Esophagus muscularis mucosa (tissue), 4 donors: ENCODE measurements at regions not wholly inside any gene's neighbourhood (a gene's known extent, or its start where the extent isn't known, plus 50 kb on each side); places are given as distances from the start of the nearest gene placed in this dataset.

Source experiments
- CTCF ChIP-seq, 3 experiments: fragments of 200-600 bp in 2 of 3; fragments of 450-650 bp in 1 of 3; sonication (generic) in 2 of 3; IDR thresholded peaks; one replicate each; pipeline ENCODE4 v1.5.1; 2017 to 2019; ENCODE audit warnings: antibody characterized with exemption in 3 of 3, mild to moderate bottlenecking in 2 of 3, moderate library complexity in 1 of 3
- EP300 ChIP-seq: sonication (generic); formaldehyde crosslinking; IDR thresholded peaks from one replicate; pipeline ENCODE4 v1.6.1; 2017; ENCODE audit warnings: antibody characterized with exemption
- POLR2A ChIP-seq: fragments of 450-650 bp; IDR thresholded peaks from one replicate; pipeline ENCODE4 v1.6.1; 2017; ENCODE audit warnings: antibody characterized with exemption, moderate library complexity, mild to moderate bottlenecking, low read depth
- POLR2AphosphoS5 ChIP-seq, 2 donors: sonication (generic); formaldehyde crosslinking; IDR thresholded peaks; one replicate each; pipeline ENCODE4 v1.6.1; 2017; ENCODE audit warnings: antibody characterized with exemption in 2 of 2

- no peak for TF ChIP-seq POLR2AphosphoS5 (IDR thresholded peaks at IDR 0.05)
- no peak for TF ChIP-seq CTCF (IDR thresholded peaks at IDR 0.05)
- no peak for TF ChIP-seq POLR2A
- no peak for TF ChIP-seq EP300
These were observed 491.8 kb downstream of the SQOR start for GRCh38 chr15:46126581-46126980.
